LNCaP clone FGC (cell line): ENCODE measurements at regions not wholly inside any gene's neighbourhood (a gene's known extent, or its start where the extent isn't known, plus 50 kb on each side); places are given as distances from the start of the nearest gene placed in this dataset.

Source experiments
- DNase-seq: peaks from one replicate; pipeline ENCODE4 v3.0.0-alpha.2; 2011; ENCODE audit warnings: low read depth
- H3K4me3 ChIP-seq: 2 replicates; pipeline ENCODE4 v1.5.1; 2011; ENCODE audit warnings: mild to moderate bottlenecking, low read depth, low read length, control low read depth
- TF ChIP-seq, protein P1 (sequence below): IDR thresholded peaks from 2 replicates; pipeline ENCODE4 v1.5.1; 2012; ENCODE audit warnings: mild to moderate bottlenecking; ENCODE audit not compliant: control insufficient read depth, insufficient read depth; ENCODE audit errors: extremely low read depth

- H3K4me3 ChIP-seq, result no peak overlapping the region
- TF ChIP-seq, protein P1, sequence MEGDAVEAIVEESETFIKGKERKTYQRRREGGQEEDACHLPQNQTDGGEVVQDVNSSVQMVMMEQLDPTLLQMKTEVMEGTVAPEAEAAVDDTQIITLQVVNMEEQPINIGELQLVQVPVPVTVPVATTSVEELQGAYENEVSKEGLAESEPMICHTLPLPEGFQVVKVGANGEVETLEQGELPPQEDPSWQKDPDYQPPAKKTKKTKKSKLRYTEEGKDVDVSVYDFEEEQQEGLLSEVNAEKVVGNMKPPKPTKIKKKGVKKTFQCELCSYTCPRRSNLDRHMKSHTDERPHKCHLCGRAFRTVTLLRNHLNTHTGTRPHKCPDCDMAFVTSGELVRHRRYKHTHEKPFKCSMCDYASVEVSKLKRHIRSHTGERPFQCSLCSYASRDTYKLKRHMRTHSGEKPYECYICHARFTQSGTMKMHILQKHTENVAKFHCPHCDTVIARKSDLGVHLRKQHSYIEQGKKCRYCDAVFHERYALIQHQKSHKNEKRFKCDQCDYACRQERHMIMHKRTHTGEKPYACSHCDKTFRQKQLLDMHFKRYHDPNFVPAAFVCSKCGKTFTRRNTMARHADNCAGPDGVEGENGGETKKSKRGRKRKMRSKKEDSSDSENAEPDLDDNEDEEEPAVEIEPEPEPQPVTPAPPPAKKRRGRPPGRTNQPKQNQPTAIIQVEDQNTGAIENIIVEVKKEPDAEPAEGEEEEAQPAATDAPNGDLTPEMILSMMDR, result no peak
- no peak for DNase-seq
Measured at GRCh38 chr3:3538451-3538850, 260.8 kb upstream of the LRRN1 start.

DNA sequence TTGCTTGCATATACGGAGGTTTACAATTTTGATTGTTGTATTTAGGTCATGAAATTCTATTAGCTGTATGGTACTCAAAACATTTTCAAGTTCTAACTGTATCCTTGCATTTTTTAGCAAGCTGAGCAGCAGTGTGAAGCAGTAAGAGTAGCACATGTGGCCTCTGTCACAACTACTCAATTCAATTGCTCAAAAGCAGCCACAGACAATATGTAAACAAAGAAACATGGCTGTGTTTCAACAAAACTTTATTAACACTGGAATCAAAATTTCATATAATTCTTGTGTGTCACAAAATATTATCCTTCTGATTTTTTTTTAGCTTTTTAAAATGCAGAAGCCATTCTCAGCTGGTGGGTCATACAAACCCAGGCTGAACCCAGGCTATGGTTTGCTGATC lies 266.7 kb upstream of the LRRN1 start:
- H3K4me3 ChIP-seq, result no peak overlapping the region
- no peak for DNase-seq
- TF ChIP-seq, protein P1, result no peak

GRCh38 chr3:3531476-3531875 lies 267.8 kb upstream of the LRRN1 start:
- H3K4me3 ChIP-seq, result no peak overlapping the region
- DNase-seq, result no peak
- TF ChIP-seq, protein P1, result no peak

- DNase-seq, result no peak
- TF ChIP-seq, protein P1, result no peak
- H3K4me3 ChIP-seq, result no peak overlapping the region
Measured at GRCh38 chr3:3519266-3519665, 280.0 kb upstream of the LRRN1 start.

DNA sequence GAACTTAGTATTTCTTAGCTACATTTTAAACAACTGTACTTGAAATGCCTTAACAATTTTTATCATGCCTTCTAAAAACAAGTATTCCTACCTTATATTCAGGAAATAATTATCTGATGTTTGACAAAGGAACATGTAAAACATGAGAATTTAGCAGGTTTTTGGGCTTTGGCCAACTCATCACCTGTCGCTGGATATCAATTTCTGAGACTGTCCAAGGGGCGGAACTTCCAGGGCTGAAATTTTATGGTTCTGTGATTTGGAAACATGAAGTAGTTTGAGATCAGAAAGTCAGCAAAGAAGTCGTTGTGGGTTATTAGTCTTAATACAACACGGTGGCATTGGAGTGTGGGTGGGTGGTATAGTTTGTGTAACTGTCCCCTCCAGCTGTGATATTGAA lies 282.2 kb upstream of the LRRN1 start:
- TF ChIP-seq, protein P1, result no peak
- DNase-seq, result no peak

GRCh38 chr3:3516384-3516783 lies 282.8 kb upstream of the LRRN1 start:
- TF ChIP-seq, protein P1, result no peak
- DNase-seq, result no peak
- no peak overlapping the region for H3K4me3 ChIP-seq

More for the DNA sequence above, 282.2 kb upstream of the LRRN1 start:
- H3K4me3 ChIP-seq, result no peak overlapping the region

GRCh38 chr3:3509665-3510064 lies 289.6 kb upstream of the LRRN1 start:
- no peak for DNase-seq
- H3K4me3 ChIP-seq, result no peak overlapping the region
- TF ChIP-seq, protein P1, result no peak
